Nephron progenitor cell (in vitro differentiated cells): ENCODE measurements at regions not wholly inside any gene's neighbourhood (a gene's known extent, or its start where the extent isn't known, plus 50 kb on each side); places are given as distances from the start of the nearest gene placed in this dataset.
A peak's percentile ranks its signal among the peaks of the same experiment; 100 is the strongest.

Experiments
- DNase-seq: peaks from one replicate; pipeline ENCODE4 v3.0.0; 2021
- H3K27ac Mint-ChIP-seq: 2 replicates; pipeline ENCODE4 v1.8.0; 2021; ENCODE audit warnings: mild to moderate bottlenecking, moderate library complexity, mixed read lengths
- H3K27me3 Mint-ChIP-seq: 2 replicates; pipeline ENCODE4 v1.8.0; 2021; ENCODE audit warnings: mild to moderate bottlenecking, low read depth, mixed read lengths; ENCODE audit not compliant: poor library complexity
- H3K36me3 Mint-ChIP-seq: 2 replicates; pipeline ENCODE4 v1.8.0; 2021; ENCODE audit warnings: low read depth, mixed read lengths
- H3K4me1 Mint-ChIP-seq: 2 replicates; pipeline ENCODE4 v1.8.0; 2021; ENCODE audit warnings: mixed read lengths
- H3K4me3 Mint-ChIP-seq: 2 replicates; pipeline ENCODE4 v1.8.0; 2021; ENCODE audit warnings: mild to moderate bottlenecking, moderate library complexity, mixed read lengths
- H3K9me3 Mint-ChIP-seq: 2 replicates; pipeline ENCODE4 v1.8.0; 2021; ENCODE audit warnings: mild to moderate bottlenecking, moderate library complexity, mixed read lengths
- CTCF ChIP-seq: fragments of 200-600 bp; sonication (generic); IDR thresholded peaks from 2 replicates; pipeline ENCODE4 v1.5.0; 2021; ENCODE audit warnings: antibody characterized with exemption

GRCh38 chr7:131624536-131624935 is 68.1 kb upstream of the PODXL start:
- no peak for TF ChIP-seq CTCF
- Mint-ChIP-seq H3K27ac (no peak overlapping the region), H3K4me1 (peaks cover 70% of the 10 kb centered on the region), H3K36me3 (no peaks in the 10 kb centered on the region), H3K9me3 (no peaks in the 10 kb centered on the region), H3K27me3 (peaks cover 12% of the 10 kb centered on the region), H3K4me3 (no peak overlapping the region)
- DNase-seq = no peak

- H3K4me1 Mint-ChIP-seq = peaks cover 73% of the 10 kb centered on the region
- no peaks in the 10 kb centered on the region for H3K36me3 Mint-ChIP-seq
- TF ChIP-seq CTCF = no peak
- H3K27ac Mint-ChIP-seq = no peak overlapping the region
- DNase-seq = no peak
- H3K9me3 Mint-ChIP-seq = peaks cover 4% of the 10 kb centered on the region
- H3K27me3 Mint-ChIP-seq = peaks cover 12% of the 10 kb centered on the region
- H3K4me3 Mint-ChIP-seq = no peak overlapping the region
These were observed 66.7 kb upstream of the PODXL start for GRCh38 chr7:131623154-131623553.

DNA sequence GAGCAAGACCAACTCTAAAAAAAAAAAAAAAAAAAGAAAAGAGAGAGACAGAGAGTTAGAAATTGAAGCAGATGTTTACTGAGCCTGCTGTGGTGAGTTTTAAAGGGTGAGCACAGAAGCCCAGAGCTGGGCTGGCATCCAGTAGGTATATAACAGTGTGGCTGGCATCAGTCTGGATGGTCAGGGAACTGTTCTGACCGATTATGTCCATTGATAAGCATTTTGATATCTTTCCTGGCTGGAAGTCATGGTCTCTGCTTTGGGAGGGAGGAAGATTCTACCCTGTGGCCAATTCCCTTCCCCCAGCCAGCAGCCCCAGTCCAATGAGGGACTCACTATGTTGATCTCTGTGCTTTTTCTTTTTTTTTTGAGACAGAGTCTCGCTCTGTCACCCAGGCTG is 65.2 kb upstream of the PODXL start:
- Mint-ChIP-seq H3K27me3 (peaks cover 12% of the 10 kb centered on the region), H3K9me3 (peaks cover 4% of the 10 kb centered on the region), H3K4me1 (peaks cover 77% of the 10 kb centered on the region), H3K36me3 (no peaks in the 10 kb centered on the region), H3K27ac (no peak overlapping the region), H3K4me3 (no peak overlapping the region)
- TF ChIP-seq CTCF = no peak
- no peak for DNase-seq

- Mint-ChIP-seq H3K36me3 (no peaks in the 10 kb centered on the region), H3K4me3 (no peak overlapping the region), H3K9me3 (peaks cover 4% of the 10 kb centered on the region), H3K27ac (peak overlapping the region; percentile 94), H3K27me3 (peaks cover 12% of the 10 kb centered on the region), H3K4me1 (peaks cover 73% of the 10 kb centered on the region)
- no peak for TF ChIP-seq CTCF
- DNase-seq = no peak
These were observed 64.5 kb upstream of the PODXL start for GRCh38 chr7:131620673-131621609.

GRCh38 chr7:131619336-131620305 is 63.2 kb upstream of the PODXL start:
- no peak for DNase-seq
- Mint-ChIP-seq H3K4me3 (no peak overlapping the region), H3K27me3 (peaks cover 12% of the 10 kb centered on the region), H3K9me3 (peaks cover 4% of the 10 kb centered on the region), H3K27ac (peak overlapping the region; percentile 94), H3K4me1 (peaks cover 65% of the 10 kb centered on the region), H3K36me3 (no peaks in the 10 kb centered on the region)
- no peak for TF ChIP-seq CTCF
